Fibroblast of pulmonary artery (primary cell): ENCODE measurements at regions not wholly inside any gene's neighbourhood (a gene's known extent, or its start where the extent isn't known, plus 50 kb on each side); places are given as distances from the start of the nearest gene placed in this dataset.

Experiments used
- DNase-seq: peaks from one replicate; pipeline ENCODE4 v3.0.0-alpha.2; 2010; ENCODE audit warnings: low read depth
- H3K4me3 ChIP-seq: replicated peaks from 2 replicates; pipeline ENCODE4 v1.5.1; 2011; ENCODE audit warnings: low read depth, mild to moderate bottlenecking, control low read depth, low read length, moderate library complexity
- TF ChIP-seq, protein P1 (sequence below): IDR thresholded peaks from 2 replicates; pipeline ENCODE4 v1.5.1; 2011; ENCODE audit warnings: mild to moderate bottlenecking, control low read depth, low read length, inconsistent platforms; ENCODE audit errors: missing control alignments

DNA sequence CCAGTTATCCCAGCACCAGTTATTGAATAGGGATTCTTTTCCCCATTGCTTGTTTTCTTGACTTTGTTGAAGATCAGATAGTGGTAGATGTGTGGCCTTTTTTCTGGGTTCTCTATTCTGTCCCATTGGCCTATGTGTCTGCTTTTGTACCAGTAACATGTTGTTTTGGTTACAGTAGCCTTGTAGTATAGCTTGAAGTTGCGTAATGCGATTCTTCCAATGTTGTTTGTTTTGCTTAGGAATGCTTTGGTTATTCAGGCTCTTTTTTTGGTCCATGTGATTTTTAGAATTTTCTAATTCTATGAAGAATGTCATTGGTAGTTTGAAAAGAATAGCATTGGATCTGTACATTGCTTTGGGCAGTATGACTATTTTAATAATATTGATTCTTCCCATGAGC lies 94.3 kb upstream of the CHMP2B start:
- DNase-seq: peak; percentile 17
- TF ChIP-seq, protein P1, sequence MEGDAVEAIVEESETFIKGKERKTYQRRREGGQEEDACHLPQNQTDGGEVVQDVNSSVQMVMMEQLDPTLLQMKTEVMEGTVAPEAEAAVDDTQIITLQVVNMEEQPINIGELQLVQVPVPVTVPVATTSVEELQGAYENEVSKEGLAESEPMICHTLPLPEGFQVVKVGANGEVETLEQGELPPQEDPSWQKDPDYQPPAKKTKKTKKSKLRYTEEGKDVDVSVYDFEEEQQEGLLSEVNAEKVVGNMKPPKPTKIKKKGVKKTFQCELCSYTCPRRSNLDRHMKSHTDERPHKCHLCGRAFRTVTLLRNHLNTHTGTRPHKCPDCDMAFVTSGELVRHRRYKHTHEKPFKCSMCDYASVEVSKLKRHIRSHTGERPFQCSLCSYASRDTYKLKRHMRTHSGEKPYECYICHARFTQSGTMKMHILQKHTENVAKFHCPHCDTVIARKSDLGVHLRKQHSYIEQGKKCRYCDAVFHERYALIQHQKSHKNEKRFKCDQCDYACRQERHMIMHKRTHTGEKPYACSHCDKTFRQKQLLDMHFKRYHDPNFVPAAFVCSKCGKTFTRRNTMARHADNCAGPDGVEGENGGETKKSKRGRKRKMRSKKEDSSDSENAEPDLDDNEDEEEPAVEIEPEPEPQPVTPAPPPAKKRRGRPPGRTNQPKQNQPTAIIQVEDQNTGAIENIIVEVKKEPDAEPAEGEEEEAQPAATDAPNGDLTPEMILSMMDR: no peak
- no peak overlapping the region for H3K4me3 ChIP-seq

DNA sequence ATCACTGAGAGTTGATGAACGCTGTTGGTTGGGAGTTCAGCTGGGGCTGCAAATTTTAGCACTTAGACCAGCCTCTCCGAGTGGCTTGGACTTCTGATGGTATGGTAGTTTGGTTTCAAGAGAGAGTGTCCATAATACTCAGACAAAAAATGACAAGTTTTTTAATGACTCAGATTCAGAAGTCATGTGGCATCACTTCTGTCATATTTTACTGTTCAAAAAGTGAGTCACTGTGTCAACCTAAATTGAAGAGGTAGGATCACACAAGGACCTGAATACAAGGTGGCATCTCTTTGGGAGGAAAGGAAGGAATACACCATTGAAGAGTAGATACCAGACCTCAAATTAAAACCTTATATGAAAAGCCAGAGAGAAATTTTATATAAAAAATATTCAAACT lies 99.1 kb upstream of the CHMP2B start:
- DNase-seq: no peak
- no peak overlapping the region for H3K4me3 ChIP-seq
- TF ChIP-seq, protein P1: no peak

DNA sequence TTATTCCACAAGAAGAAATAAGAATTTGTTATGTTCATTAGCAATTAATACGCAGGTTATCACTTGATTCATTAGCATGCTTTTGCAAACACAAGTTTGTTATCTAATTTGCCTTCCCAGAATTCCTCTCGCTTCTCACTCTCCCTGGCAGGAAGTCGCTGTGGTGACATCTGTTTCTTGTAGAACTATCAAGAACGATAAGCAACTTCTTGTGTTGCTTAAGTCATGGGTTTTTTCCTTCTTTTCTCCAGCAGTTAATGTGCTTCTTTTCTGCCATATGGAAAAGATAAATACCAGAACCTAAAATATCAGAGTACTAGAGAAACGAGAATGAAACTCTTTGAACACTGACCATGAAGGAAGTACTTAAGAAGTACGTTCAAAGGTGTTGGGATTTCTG lies 99.8 kb upstream of the CHMP2B start:
- H3K4me3 ChIP-seq: no peak overlapping the region
- TF ChIP-seq, protein P1: no peak
- DNase-seq: peak; percentile 8

DNA sequence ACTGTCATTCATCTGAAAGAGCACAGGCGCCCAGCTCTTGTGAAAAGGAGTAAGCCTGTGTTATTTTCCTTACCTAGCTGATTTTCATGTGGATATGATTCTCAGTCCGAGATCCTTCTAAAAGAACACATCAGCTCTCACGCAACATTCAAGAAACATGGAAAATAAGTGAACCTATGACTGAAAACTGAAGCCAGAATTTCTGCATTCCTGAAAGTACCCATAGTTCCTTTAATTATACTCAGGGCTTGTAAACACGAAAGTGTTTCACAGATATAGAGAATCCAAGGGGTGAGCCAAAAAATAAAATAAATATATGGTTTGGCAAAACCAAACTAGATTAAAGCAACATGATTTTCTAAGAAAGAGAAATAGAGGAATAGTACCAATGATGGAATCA lies 100.8 kb upstream of the CHMP2B start:
- TF ChIP-seq, protein P1: no peak
- DNase-seq: no peak
- no peak overlapping the region for H3K4me3 ChIP-seq

DNA sequence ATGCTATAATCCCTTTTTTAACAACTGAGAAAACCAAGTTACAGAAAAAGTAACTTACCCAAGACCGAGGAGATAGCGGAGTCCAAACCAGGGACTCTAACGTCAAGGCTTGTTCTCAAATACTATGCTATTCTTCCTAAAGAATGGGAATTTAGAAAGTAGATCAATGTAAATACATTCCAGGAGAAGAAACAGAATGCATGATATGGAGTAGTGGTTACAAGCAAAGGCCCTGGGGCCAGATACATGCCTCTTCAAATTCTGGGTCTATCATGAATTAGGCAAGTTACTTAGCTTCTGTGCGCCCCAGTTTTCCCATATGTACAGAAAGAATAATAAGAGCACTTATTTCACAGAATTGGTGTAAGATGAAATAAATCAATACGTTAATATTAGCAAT lies 102.0 kb upstream of the CHMP2B start:
- H3K4me3 ChIP-seq: no peak overlapping the region
- no peak for DNase-seq
- TF ChIP-seq, protein P1: no peak

DNA sequence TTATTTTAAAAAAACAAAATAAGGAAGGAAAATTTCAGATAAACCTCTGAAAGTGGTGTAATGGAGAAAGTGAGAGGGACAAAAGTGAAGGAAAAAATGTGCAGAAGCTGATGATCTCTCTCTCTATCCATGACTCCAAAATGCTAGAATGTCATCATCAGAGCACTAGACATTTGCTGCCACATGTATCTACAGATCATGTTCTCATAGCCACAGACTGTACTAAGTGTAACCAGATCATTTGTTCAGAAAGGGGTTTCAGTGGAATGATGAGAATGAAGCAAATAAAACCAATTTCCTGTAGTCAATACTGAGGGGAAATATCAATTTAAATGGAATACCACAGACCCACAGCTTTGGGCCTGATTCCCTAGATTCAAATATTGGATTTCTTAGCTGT lies 104.3 kb upstream of the CHMP2B start:
- DNase-seq: no peak
- H3K4me3 ChIP-seq: no peak overlapping the region
- TF ChIP-seq, protein P1: no peak

DNA sequence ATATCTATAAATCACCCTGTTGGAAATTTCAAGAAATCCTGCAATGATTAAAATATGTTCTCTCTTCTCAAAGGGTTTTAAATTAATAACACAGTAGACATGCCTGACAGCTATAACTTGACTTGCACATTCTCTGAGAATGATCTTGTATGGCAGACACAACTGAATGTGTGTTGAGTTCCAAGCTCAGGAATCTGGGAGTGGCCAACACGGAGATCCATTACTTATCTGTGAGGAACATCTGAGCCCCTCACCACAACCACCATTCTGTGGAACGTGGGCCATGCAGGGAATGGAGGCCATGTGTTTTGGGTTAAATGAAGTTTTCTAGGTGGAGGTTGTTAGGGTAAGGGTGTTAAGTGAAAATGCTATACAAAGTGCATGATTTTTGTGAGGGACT lies 105.3 kb upstream of the CHMP2B start:
- TF ChIP-seq, protein P1: no peak

More for the DNA sequence above, 105.3 kb upstream of the CHMP2B start:
- no peak for DNase-seq
- no peak overlapping the region for H3K4me3 ChIP-seq
